B cell (primary cell): ENCODE measurements at regions not wholly inside any gene's neighbourhood (a gene's known extent, or its start where the extent isn't known, plus 50 kb on each side); places are given as distances from the start of the nearest gene placed in this dataset.

ENCODE experiments used
- ATAC-seq: fragments of 200-7000 bp; cut with Tn5 transposase; one replicate; pipeline ENCODE4 v1.10.0; 2021; ENCODE audit warnings: low read depth, mild to moderate bottlenecking, moderate number of reproducible peaks, moderate library complexity
- CTCF ChIA-PET: fragments of 350-600 bp; sonication (Branson Sonifier 250); formaldehyde crosslinking; loops from one replicate; lab custom pipeline; 2021; ENCODE audit warnings: antibody characterized with exemption, inconsistent platforms; lab: Charles Lee
- POLR2A ChIA-PET: fragments of 350-600 bp; sonication (Branson Sonifier 250); formaldehyde crosslinking; loops from one replicate; lab custom pipeline; 2021; ENCODE audit warnings: antibody characterized with exemption; lab: Charles Lee
- DNase-seq: peaks from one replicate; pipeline ENCODE4 v3.0.0; 2013
- H2AFZ ChIP-seq: 2 replicates; pipeline ENCODE4 v1.6.1; 2012; ENCODE audit warnings: mild to moderate bottlenecking, low read depth, low read length; ENCODE audit not compliant: insufficient read depth, poor library complexity, severe bottlenecking
- H3K27ac ChIP-seq, 2 donors: 1 replicate in 1 of 2; 2 replicates in 1 of 2; pipeline ENCODE4 v1.5.1; 2012 to 2013; ENCODE audit warnings: low read length in 2 of 2, mild to moderate bottlenecking in 2 of 2, moderate library complexity in 1 of 2
- H3K27me3 ChIP-seq, 4 experiments: fragments of 200-600 bp in 1 of 4; sonication (generic) in 1 of 4; replicated peaks in 1 of 4; 1 replicate in 2 of 4; 2 replicates in 2 of 4; pipeline versions ENCODE4 v1.6.1 to v1.7.0; 2013 to 2016; ENCODE audit warnings: low read length in 3 of 4, mild to moderate bottlenecking in 2 of 4, mixed read lengths in 1 of 4, moderate library complexity in 1 of 4; ENCODE audit not compliant: insufficient read depth in 4 of 4, control insufficient read depth in 3 of 4; ENCODE audit errors: control extremely low read depth in 1 of 4
- H3K36me3 ChIP-seq, 2 experiments: replicated peaks in 1 of 2; 1 replicate in 1 of 2; 2 replicates in 1 of 2; pipeline versions ENCODE4 v1.6.1 to v1.7.1; 2013; ENCODE audit warnings: low read length in 1 of 2; ENCODE audit not compliant: insufficient read depth in 2 of 2, control insufficient read depth in 1 of 2; ENCODE audit errors: control extremely low read depth in 1 of 2, extremely low read depth in 1 of 2
- H3K4me1 ChIP-seq, 2 donors: fragments of 200-600 bp in 1 of 2; sonication (generic) in 1 of 2; 1 replicate in 1 of 2; 2 replicates in 1 of 2; pipeline versions ENCODE4 v1.5.1 to v1.6.1; 2013 to 2017; ENCODE audit warnings: low read length in 2 of 2; ENCODE audit not compliant: control insufficient read depth in 2 of 2, insufficient read depth in 2 of 2
- H3K4me2 ChIP-seq: replicated peaks from 2 replicates; pipeline ENCODE3; 2012; ENCODE audit warnings: mild to moderate bottlenecking, low read depth, low read length; ENCODE audit not compliant: poor library complexity, severe bottlenecking
- H3K4me3 ChIP-seq, 5 experiments: fragments of 200-600 bp in 1 of 5; sonication (generic) in 1 of 5; 1 replicate in 3 of 5; 2 replicates in 2 of 5; pipeline versions ENCODE4 v1.5.1 to v1.7.0; 2011 to 2016; ENCODE audit warnings: low read length in 4 of 5, mild to moderate bottlenecking in 4 of 5, low read depth in 2 of 5, control low read depth in 1 of 5, moderate library complexity in 1 of 5; ENCODE audit not compliant: insufficient read depth in 1 of 5; ENCODE audit errors: control extremely low read depth in 1 of 5, extremely low read depth in 1 of 5
- H3K79me2 ChIP-seq: fragments of 200-600 bp; sonication (generic); one replicate; pipeline ENCODE4 v1.6.0; 2016; ENCODE audit warnings: low read length; ENCODE audit not compliant: control insufficient read depth, insufficient read depth
- H3K9ac ChIP-seq: fragments of 200-600 bp; sonication (generic); 2 replicates; pipeline ENCODE4 v1.6.1; 2017; ENCODE audit warnings: mild to moderate bottlenecking, low read length, moderate library complexity
- H3K9me3 ChIP-seq, 3 donors: one replicate each; pipeline versions ENCODE4 v1.6.1 to v1.7.1; 2013; ENCODE audit warnings: low read length in 2 of 3; ENCODE audit not compliant: control insufficient read depth in 2 of 3, insufficient read depth in 1 of 3; ENCODE audit errors: control extremely low read depth in 1 of 3
- H4K20me1 ChIP-seq: 2 replicates; pipeline ENCODE4 v1.6.0; 2012; ENCODE audit warnings: mild to moderate bottlenecking, low read length; ENCODE audit not compliant: insufficient read depth, control insufficient read depth, poor library complexity, severe bottlenecking
- H3K27ac Mint-ChIP-seq: one replicate; pipeline ENCODE4 v1.8.0; 2021; ENCODE audit warnings: mixed read lengths
- H3K27me3 Mint-ChIP-seq: one replicate; pipeline ENCODE4 v1.8.0; 2021; ENCODE audit warnings: mixed read lengths
- H3K4me1 Mint-ChIP-seq: one replicate; pipeline ENCODE4 v1.8.0; 2021; ENCODE audit warnings: mixed read lengths
- H3K4me3 Mint-ChIP-seq: one replicate; pipeline ENCODE4 v1.8.0; 2021; ENCODE audit warnings: mixed read lengths
- H3K9me3 Mint-ChIP-seq: one replicate; pipeline ENCODE4 v1.8.0; 2022; ENCODE audit warnings: mixed read lengths; ENCODE audit not compliant: insufficient read depth
- EZH2 ChIP-seq: IDR thresholded peaks from 2 replicates; pipeline ENCODE4 v1.6.1; 2012; ENCODE audit warnings: borderline replicate concordance, low read depth, mild to moderate bottlenecking, moderate library complexity, low read length; ENCODE audit not compliant: insufficient read depth, poor library complexity, severe bottlenecking
- WGBS: methylation state at CpG from one replicate; pipeline ENCODE4 v1.1.5; 2013; ENCODE audit warnings: missing lambda C conversion rate; ENCODE audit not compliant: insufficient coverage; 5-methylcytosine and 5-hydroxymethylcytosine counted together
- intact Hi-C: fragments of 100-400 bp; cut with micrococcal nuclease; formaldehyde crosslinking; loops from one replicate; pipeline ENCODE4 v1.10.0; 2022
- TF ChIP-seq, protein P1 (sequence below): fragments of 200-600 bp; IDR thresholded peaks from one replicate; pipeline ENCODE4 v1.8.0; 2022; ENCODE audit warnings: antibody characterized with exemption, mild to moderate bottlenecking

DNA sequence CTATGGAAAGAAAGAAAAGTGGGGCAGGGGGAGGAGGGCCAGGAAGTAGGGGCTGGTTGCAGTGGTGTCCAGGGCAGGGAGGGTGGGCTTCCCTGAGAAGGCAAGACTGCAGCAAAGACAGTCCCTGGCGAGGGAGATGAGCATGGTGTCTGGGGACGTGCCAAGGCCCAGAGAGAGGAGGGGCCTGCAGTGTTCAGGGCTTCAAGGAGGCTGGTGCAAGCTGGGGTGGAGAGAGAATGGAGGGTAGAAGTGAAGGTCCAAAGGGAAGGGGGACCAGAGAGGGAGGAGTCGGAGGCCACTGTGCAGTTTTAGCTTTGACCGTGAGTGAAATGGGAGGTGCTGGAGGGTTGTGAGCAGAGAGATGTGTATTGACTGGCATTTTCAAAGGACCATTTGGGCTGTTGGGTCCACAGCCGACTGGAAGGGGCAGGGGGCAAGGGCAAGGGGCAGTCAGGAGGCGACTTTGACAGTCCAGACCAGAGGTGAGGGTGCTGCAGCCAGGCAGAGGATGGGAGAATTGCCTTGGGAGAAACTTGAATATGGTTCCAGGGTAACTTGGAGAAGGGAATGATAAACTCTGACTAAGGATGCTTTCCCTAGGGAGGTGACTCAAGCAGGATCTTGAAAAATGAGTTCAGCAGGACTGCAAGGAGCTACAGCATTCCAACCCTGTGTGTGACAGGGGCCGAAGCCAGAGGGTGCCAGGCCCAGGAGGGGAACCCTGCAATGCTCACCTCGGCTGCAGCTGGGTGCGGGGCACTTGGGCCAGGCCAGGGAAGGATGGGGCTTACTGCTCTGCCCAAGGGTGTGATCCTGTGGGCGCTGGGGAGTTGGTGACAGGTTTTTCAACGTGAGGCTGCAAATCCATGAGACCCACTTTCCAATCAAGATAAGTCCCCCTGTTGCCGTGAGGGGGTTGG, 177.1 kb upstream of the HAAO start:
- no peaks in the 10 kb centered on the region for H3K27me3 Mint-ChIP-seq
- no peaks in the 10 kb centered on the region for H3K9me3 Mint-ChIP-seq
- Histone ChIP-seq H3K27me3 (peaks cover 0 to 6% (median 0%) of the 10 kb centered on the region in 4 experiments), H3K27ac (no peak overlapping the region), H4K20me1 (no peaks in the 10 kb centered on the region), H2AFZ (no peak overlapping the region), H3K9ac (no peak overlapping the region), H3K79me2 (no peaks in the 10 kb centered on the region), H3K4me1 (peaks cover 6 to 9% of the 10 kb centered on the region in 2 donors), H3K9me3 (peaks cover 0 to 8% (median 0%) of the 10 kb centered on the region in 3 donors), H3K36me3 (no peaks in the 10 kb centered on the region), H3K4me2 (no peak overlapping the region), H3K4me3 (no peak overlapping the region)
- CTCF ChIA-PET: interaction anchor here (7.6 kb wide), 1 partner anchor 516 kb away, joined by 85 read pairs; no protein-coding TSS in a partner anchor
- no peak overlapping the region for H3K27ac Mint-ChIP-seq
- H3K4me1 Mint-ChIP-seq: peaks cover 17% of the 10 kb centered on the region
- no peak for TF ChIP-seq EZH2
- TF ChIP-seq, protein P1, sequence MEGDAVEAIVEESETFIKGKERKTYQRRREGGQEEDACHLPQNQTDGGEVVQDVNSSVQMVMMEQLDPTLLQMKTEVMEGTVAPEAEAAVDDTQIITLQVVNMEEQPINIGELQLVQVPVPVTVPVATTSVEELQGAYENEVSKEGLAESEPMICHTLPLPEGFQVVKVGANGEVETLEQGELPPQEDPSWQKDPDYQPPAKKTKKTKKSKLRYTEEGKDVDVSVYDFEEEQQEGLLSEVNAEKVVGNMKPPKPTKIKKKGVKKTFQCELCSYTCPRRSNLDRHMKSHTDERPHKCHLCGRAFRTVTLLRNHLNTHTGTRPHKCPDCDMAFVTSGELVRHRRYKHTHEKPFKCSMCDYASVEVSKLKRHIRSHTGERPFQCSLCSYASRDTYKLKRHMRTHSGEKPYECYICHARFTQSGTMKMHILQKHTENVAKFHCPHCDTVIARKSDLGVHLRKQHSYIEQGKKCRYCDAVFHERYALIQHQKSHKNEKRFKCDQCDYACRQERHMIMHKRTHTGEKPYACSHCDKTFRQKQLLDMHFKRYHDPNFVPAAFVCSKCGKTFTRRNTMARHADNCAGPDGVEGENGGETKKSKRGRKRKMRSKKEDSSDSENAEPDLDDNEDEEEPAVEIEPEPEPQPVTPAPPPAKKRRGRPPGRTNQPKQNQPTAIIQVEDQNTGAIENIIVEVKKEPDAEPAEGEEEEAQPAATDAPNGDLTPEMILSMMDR: no peak
- H3K4me3 Mint-ChIP-seq: no peak overlapping the region
- intact Hi-C loops: no loop called here
- POLR2A ChIA-PET: interaction anchor here (0.6 kb wide), 1 partner anchor 530 kb away, joined by 4 read pairs; no protein-coding TSS in a partner anchor
- WGBS: 81% methylated on average over 9 of the region's 12 CpGs
- no peak for DNase-seq
- ATAC-seq: no peak
